ENCODE measurements at regions not wholly inside any gene's neighbourhood (a gene's known extent, or its start where the extent isn't known, plus 50 kb on each side); places are given as distances from the start of the nearest gene placed in this dataset.

- DNase-seq (ENCODE audit: low spot score) = no peak
Observed at GRCh38 chr12:74685385-74685784, 147.8 kb downstream of the ATXN7L3B start.

GRCh38 chr12:74689071-74689655, 151.5 kb downstream of the ATXN7L3B start:
- peak; percentile 60 for DNase-seq (ENCODE audit: low spot score)

- no peak for DNase-seq (ENCODE audit: low spot score)
Observed at GRCh38 chr12:74689929-74690328, 152.3 kb downstream of the ATXN7L3B start.

- DNase-seq (ENCODE audit: low spot score) = no peak
Observed at GRCh38 chr12:74719447-74719846, 181.8 kb downstream of the ATXN7L3B start.

- DNase-seq (ENCODE audit: low spot score) = no peak
Observed at GRCh38 chr12:74722709-74723108, 185.1 kb downstream of the ATXN7L3B start.

GRCh38 chr12:74725154-74725553, 187.5 kb downstream of the ATXN7L3B start:
- peak; percentile 3 for DNase-seq (ENCODE audit: low spot score)

GRCh38 chr12:74728006-74728405, 190.4 kb downstream of the ATXN7L3B start:
- no peak for DNase-seq (ENCODE audit: low spot score)

- no peak for DNase-seq (ENCODE audit: low spot score)
Observed at GRCh38 chr12:74732164-74732784, 194.6 kb downstream of the ATXN7L3B start.

GRCh38 chr12:74732826-74733225, 195.2 kb downstream of the ATXN7L3B start:
- DNase-seq (ENCODE audit: low spot score) = no peak

GRCh38 chr12:74741112-74741511, 203.5 kb downstream of the ATXN7L3B start:
- no peak for DNase-seq (ENCODE audit: low spot score)

GRCh38 chr12:74747305-74747704, 209.7 kb downstream of the ATXN7L3B start:
- peak; percentile 66 for DNase-seq (ENCODE audit: low spot score)

GRCh38 chr12:74751441-74751840, 213.8 kb downstream of the ATXN7L3B start:
- DNase-seq (ENCODE audit: low spot score) = peak; percentile 91

- DNase-seq (ENCODE audit: low spot score) = peak; percentile 93
Observed at GRCh38 chr12:74752215-74752614, 214.6 kb downstream of the ATXN7L3B start.

- peak; percentile 30 for DNase-seq (ENCODE audit: low spot score)
Observed at GRCh38 chr12:74770552-74770951, 232.9 kb downstream of the ATXN7L3B start.

- DNase-seq (ENCODE audit: low spot score) = no peak
Observed at GRCh38 chr12:74775276-74775675, 237.6 kb downstream of the ATXN7L3B start.

GRCh38 chr12:74776378-74776777, 238.7 kb downstream of the ATXN7L3B start:
- no peak for DNase-seq (ENCODE audit: low spot score)

GRCh38 chr12:74780182-74780849, 242.7 kb downstream of the ATXN7L3B start:
- peak; percentile 81 for DNase-seq (ENCODE audit: low spot score)

- peak; percentile 72 for DNase-seq (ENCODE audit: low spot score)
Observed at GRCh38 chr12:74780850-74781241, 243.2 kb downstream of the ATXN7L3B start.

- peak; percentile 40 for DNase-seq (ENCODE audit: low spot score)
Observed at GRCh38 chr12:74781991-74782485, 244.4 kb downstream of the ATXN7L3B start.

GRCh38 chr12:74790931-74791330, 253.3 kb downstream of the ATXN7L3B start:
- DNase-seq (ENCODE audit: low spot score) = no peak

GRCh38 chr12:74791365-74791764, 253.7 kb downstream of the ATXN7L3B start:
- peak; percentile 45 for DNase-seq (ENCODE audit: low spot score)

- DNase-seq (ENCODE audit: low spot score) = no peak
Observed at GRCh38 chr12:74794522-74794921, 256.9 kb downstream of the ATXN7L3B start.

GRCh38 chr12:74801625-74802024, 264.0 kb downstream of the ATXN7L3B start:
- DNase-seq (ENCODE audit: low spot score) = no peak

Data from umbilical cord (tissue), 1 donor.